ENCODE measurements at regions not wholly inside any gene's neighbourhood (a gene's known extent, or its start where the extent isn't known, plus 50 kb on each side); places are given as distances from the start of the nearest gene placed in this dataset.

DNA sequence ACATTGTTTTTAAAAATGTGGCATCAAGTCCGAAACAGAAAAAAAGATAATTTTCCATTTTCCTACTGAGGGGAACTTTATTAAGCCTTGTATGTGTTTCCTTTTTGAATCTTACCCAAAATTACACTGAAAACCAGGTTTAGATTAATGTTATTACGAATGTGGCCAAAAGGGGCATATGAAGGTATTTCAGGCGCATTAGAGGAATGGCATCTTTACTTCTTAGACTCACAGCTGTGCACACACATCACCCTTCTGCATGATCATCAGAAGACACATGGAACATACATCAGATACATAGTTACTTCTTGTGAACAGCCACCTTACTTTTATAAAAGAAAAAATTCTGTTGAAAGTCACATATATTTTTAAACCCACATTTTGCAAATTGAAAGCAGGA, 58.6 kb upstream of the ZPBP start:
- no peak overlapping the region for H3K4me3 ChIP-seq (ENCODE audit: low read depth, low read length)
- no peak for TF ChIP-seq CTCF (IDR thresholded peaks at IDR 0.05; ENCODE audit: low read depth, low read length, missing control alignments)
- no peak for DNase-seq (ENCODE audit: low read depth)
- in situ Hi-C loops (cut with HindIII; ENCODE audit: low sequenced_read_pairs): no loop called here

DNA sequence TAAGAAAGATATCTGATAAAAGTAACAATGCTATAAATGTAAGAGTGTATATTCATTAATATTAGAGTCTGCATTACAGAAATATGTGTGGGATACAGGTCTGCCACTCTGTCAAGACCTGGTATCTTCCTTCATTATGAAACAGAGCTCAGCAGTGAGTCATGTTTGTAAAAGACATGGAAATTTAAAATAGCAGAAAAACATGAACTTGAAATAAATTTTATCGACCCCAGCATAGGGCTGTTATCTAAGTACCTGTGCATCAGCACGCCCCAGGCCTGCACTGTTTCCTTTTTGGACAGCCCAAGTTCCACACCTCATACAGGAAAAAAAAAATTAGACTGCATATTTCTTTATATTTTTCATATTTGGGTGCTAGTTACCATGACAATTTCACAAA, 58.0 kb upstream of the ZPBP start:
- DNase-seq (ENCODE audit: low read depth): no peak
- TF ChIP-seq CTCF (IDR thresholded peaks at IDR 0.05; ENCODE audit: low read depth, low read length, missing control alignments): no peak
- no peak overlapping the region for H3K4me3 ChIP-seq (ENCODE audit: low read depth, low read length)
- in situ Hi-C loops (cut with HindIII; ENCODE audit: low sequenced_read_pairs): no loop called here

DNA sequence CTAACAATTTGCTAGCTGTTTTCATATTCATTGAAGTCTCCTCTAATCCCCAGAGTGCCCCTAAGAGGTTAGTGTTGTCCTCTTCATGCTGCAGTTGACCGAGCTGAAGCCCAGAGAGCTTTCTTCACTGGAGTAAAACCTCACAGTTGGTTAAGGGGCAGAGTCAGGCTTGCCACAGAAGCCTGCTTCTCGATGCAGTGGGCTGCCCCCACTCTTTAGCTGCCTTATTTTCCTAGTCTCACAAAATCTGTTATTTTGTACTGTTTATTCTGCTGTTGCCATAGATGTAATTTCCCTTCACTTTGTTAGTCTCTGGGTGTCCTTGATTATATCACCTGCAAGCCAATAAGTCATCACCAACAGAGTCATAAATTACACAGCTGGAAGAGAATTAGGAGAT, 56.3 kb upstream of the ZPBP start:
- no peak overlapping the region for H3K4me3 ChIP-seq (ENCODE audit: low read depth, low read length)
- no peak for TF ChIP-seq CTCF (IDR thresholded peaks at IDR 0.05; ENCODE audit: low read depth, low read length, missing control alignments)
- in situ Hi-C loops (cut with HindIII; ENCODE audit: low sequenced_read_pairs): no loop called here
- no peak for DNase-seq (ENCODE audit: low read depth)

DNA sequence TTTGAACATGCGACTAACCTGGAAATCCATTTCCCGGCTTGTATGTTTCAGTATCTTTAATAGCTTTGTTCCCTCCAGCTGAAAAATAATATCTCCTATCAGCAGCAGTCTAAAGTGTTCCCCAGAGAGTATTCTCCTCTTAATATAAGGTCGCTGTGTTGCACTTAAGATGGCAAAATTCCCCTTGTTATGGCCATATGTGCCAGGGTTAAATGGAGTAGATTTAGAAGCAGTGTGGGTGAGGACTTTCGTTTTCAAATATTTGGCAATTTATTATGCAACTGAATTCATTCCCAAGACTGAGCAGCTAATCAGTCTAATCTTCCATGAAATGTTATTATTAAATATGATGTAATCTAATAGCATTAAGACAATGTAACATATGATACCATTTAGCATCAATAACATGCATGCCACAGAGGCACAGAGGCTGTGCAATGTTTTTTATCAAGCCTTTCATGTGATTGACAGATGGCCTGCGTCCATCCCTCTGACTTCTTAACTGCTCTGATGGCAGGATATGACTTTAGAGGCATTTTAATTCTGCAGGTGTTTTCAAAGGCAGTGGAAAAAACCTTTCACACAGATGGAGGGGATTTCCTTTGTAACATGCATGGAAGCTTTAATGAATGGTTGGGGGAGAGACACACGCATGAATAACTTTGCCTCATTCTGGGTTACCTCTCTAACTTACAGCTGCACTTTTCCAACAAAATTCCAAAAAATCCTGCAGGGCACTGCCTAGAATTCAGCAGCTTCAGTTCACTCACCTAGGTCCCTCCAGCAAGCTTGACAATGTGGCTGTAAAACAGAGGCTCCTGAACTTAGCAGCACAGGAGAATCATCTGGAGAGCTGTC, 55.1 kb upstream of the ZPBP start:
- no peak overlapping the region for H3K4me3 ChIP-seq (ENCODE audit: low read depth, low read length)
- no peak for TF ChIP-seq CTCF (IDR thresholded peaks at IDR 0.05; ENCODE audit: low read depth, low read length, missing control alignments)
- in situ Hi-C loops (cut with HindIII; ENCODE audit: low sequenced_read_pairs): no loop called here
- no peak for DNase-seq (ENCODE audit: low read depth)

- no peak overlapping the region for H3K4me3 ChIP-seq (ENCODE audit: low read depth, low read length)
- no peak for TF ChIP-seq CTCF (IDR thresholded peaks at IDR 0.05; ENCODE audit: low read depth, low read length, missing control alignments)
- DNase-seq (ENCODE audit: low read depth): no peak
- in situ Hi-C loops (cut with HindIII; ENCODE audit: low sequenced_read_pairs): no loop called here
Observed at GRCh38 chr7:50146692-50147091, 53.6 kb upstream of the ZPBP start.

DNA sequence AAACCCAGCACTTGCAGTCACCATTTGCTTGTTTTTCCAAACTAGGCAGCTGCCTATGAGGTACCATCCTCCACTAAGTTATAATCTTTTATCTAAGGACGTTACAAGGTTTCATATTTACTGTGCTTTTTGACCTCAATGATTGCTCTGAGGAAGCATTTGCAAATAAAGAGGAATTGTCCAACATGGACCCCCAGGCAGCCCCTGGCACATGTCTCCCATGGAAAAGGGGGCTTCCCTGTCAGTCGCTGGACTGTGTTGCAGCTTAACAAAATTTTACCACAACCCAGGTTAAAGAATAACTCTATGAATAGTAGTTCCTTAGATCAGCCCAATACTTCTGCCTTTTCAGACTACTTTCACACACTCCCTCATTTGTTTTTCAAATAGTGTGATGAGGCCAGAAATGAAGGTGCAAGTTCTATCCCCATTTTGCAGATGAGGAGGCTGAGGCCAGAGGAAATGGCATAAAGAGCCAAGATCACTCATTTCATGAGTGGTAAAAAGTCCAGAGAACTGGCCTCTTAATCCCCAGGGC, 52.8 kb upstream of the ZPBP start:
- TF ChIP-seq CTCF (IDR thresholded peaks at IDR 0.05; ENCODE audit: low read depth, low read length, missing control alignments): no peak
- in situ Hi-C loops (cut with HindIII; ENCODE audit: low sequenced_read_pairs): no loop called here
- no peak overlapping the region for H3K4me3 ChIP-seq (ENCODE audit: low read depth, low read length)
- no peak for DNase-seq (ENCODE audit: low read depth)
